ENCODE measurements at regions not wholly inside any gene's neighbourhood (a gene's known extent, or its start where the extent isn't known, plus 50 kb on each side); places are given as distances from the start of the nearest gene placed in this dataset.
"Not testable (repeated sequence)": the region's sequence is repeated elsewhere in the genome, so short reads cannot be mapped to it uniquely, and the experiment has no call there.

- DNase-seq (ENCODE audit: low read depth in 3 of 3, low spot score in 1 of 3), result no peak
Observed at GRCh38 chr15:62495670-62496614, 330.9 kb upstream of the C2CD4B start.

GRCh38 chr15:62497356-62497755, 332.3 kb upstream of the C2CD4B start:
- DNase-seq (ENCODE audit: low read depth in 3 of 3, low spot score in 1 of 3), result no peak

- DNase-seq (ENCODE audit: low read depth in 3 of 3, low spot score in 1 of 3), result no peak
Observed at GRCh38 chr15:62498278-62498677, 333.2 kb upstream of the C2CD4B start.

GRCh38 chr15:62498712-62499111, 333.6 kb upstream of the C2CD4B start:
- DNase-seq (ENCODE audit: low read depth in 3 of 3, low spot score in 1 of 3), result no peak

GRCh38 chr15:62500325-62500724, 335.2 kb upstream of the C2CD4B start:
- DNase-seq (ENCODE audit: low read depth in 3 of 3, low spot score in 1 of 3), result no peak

GRCh38 chr15:62502451-62502850, 337.4 kb upstream of the C2CD4B start:
- no peak for DNase-seq (ENCODE audit: low read depth in 3 of 3, low spot score in 1 of 3)

GRCh38 chr15:62503451-62503850, 338.4 kb upstream of the C2CD4B start:
- no peak for DNase-seq (ENCODE audit: low read depth in 3 of 3, low spot score in 1 of 3)

GRCh38 chr15:62505762-62506161, 340.7 kb upstream of the C2CD4B start:
- DNase-seq (ENCODE audit: low read depth in 3 of 3, low spot score in 1 of 3), result no peak

GRCh38 chr15:62506217-62506805, 341.2 kb upstream of the C2CD4B start:
- no peak for DNase-seq (ENCODE audit: low read depth in 3 of 3, low spot score in 1 of 3)

DNA sequence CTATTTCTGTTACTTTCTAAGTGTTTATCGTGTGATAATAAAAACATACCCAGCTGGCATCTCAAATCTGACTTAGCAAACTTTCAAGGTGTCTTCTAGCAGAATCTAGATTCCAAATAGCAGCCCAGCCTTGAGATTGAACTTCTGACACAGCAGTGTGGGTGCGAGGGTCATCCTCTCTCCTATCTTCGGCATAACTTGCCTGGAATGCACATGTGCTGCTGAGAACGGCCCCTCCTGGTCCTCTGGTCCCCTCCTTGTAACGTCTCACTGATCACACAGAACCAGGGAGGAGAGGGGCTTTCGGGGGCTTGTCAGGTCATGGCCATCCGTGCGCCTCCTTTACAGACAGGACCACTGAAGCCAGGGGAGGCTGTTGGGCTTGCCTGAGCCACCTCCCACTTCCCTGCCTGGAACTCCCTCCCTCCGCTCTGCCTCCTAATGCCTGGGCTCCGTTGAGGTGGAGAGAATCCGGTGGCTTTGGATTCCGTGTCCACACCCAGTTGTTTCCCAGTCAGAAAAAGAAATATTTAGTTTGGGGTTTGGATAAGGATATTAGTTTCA, 344.4 kb upstream of the C2CD4B start:
- no peak for DNase-seq (ENCODE audit: low read depth in 3 of 3, low spot score in 1 of 3)

- no peak for DNase-seq (ENCODE audit: low read depth in 3 of 3, low spot score in 1 of 3)
Observed at GRCh38 chr15:62510791-62511190, 345.7 kb upstream of the C2CD4B start.

DNA sequence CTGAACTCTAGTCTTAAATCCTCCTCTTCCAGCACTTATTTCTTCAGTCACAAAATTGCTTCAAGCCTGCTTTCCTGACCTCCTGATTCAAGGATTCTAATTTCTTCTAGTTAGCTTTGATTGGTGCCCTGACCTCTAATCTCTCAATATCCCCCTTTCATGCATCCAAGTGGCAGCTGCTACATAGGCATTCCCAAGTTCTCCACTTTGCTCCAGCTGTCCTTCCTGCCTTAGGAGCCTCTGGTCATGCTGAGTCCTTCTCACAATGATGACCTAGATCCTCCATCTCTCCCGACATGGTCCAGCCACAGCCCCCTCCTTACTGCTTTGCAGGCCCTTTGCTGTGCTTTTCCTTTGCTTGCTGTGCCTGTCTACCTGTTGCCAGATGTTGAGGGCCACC, 347.8 kb upstream of the C2CD4B start:
- DNase-seq (ENCODE audit: low read depth in 3 of 3, low spot score in 1 of 3), result no peak

DNA sequence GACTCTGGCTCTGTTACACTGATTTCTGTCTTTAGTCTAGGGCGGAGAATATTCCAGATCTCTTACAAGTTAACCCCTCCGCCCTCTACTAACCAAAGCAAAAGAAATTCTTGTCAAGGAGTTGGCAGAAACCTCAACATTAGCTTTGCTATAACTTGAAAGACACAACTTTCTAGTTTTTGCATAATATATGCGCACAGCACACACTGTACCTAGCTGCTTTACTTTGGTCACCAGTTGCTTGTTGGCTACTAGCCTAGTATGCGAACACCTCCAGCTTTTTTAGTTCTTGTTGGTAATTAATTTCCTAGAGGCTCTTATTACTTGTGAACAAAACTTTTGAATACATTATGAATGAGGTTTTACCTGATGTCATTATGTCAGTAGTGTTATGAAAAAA, 348.8 kb upstream of the C2CD4B start:
- DNase-seq (ENCODE audit: low read depth in 3 of 3, low spot score in 1 of 3), result no peak

DNA sequence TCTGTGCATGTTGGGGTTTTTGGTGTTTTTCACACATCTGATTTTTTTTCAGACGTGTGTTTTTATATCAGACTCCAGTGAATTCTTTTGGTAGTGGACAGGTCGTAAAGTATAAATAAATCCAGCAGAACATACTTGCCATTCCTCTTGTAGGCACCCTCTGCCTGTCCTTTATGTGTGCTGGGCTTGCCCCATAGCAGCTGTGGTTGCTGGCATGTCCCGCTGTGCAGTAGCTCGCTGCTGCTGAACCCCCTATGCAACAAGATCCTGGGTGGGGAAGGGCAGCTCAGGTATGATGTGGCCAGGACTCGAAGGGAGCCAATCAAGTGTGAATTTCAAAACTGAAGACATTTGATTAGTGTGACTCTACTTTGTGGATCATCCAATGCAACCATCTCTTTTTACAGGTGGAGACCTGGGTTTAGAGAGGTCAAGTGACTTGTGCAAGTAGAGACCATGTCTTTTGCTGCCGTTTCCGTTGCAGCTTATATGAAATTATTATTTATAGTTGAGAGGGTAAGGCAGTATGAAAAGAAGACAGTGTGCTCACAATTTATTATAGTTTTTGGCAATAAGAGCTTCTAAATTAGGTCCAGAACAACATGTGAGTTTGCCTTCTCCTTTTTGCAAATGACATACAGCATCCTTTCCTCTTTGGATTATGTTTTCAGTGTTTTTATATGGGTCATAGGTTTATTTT, 350.8 kb upstream of the C2CD4B start:
- DNase-seq (ENCODE audit: low read depth in 3 of 3, low spot score in 1 of 3), result no peak

- no peak for DNase-seq (ENCODE audit: low read depth in 3 of 3, low spot score in 1 of 3)
Observed at GRCh38 chr15:62517541-62517940, 352.5 kb upstream of the C2CD4B start.

DNA sequence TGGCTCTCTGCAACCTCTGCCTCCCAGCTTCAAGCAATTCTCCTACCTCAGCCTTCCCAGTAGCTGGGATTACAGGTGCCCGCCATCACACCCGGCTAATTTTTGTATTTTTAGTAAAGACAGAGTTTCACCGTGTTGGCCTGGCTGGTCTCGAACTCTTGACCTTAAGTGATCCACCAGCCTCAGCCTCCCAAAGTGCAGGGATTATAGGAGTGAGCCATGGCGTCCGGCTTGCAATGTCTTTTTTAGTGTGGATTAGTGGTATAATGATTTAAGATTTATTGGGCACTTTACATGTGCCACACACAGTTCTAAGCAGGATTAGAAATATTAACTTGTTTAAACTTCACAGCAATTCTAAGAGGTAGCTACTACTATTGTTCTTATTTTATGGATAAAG, 353.6 kb upstream of the C2CD4B start:
- not testable (repeated sequence) for DNase-seq (ENCODE audit: low read depth in 3 of 3, low spot score in 1 of 3)

DNA sequence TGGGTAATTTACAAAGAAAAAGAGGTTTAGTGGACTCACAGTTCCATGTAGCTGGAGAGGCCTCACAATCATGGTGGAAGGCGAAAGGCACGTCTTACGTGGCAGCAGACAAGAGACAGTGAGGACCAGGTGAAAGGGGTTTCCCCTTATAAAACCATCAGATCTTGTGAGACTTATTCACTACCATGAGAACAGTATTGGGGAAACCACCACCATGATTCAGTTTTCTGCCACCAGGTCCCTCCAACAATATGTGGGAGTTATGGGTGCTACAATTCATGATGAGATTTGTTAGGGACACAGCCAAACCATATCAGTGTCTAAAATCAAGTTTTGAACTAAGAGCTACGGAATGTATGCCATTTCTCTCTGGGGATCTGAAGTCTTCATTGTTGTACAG, 354.8 kb upstream of the C2CD4B start:
- DNase-seq (ENCODE audit: low read depth in 3 of 3, low spot score in 1 of 3), result no peak

GRCh38 chr15:62520887-62521286, 355.8 kb upstream of the C2CD4B start:
- no peak for DNase-seq (ENCODE audit: low read depth in 3 of 3, low spot score in 1 of 3)

- DNase-seq (ENCODE audit: low read depth in 3 of 3, low spot score in 1 of 3), result no peak
Observed at GRCh38 chr15:62521396-62521795, 356.3 kb upstream of the C2CD4B start.

DNA sequence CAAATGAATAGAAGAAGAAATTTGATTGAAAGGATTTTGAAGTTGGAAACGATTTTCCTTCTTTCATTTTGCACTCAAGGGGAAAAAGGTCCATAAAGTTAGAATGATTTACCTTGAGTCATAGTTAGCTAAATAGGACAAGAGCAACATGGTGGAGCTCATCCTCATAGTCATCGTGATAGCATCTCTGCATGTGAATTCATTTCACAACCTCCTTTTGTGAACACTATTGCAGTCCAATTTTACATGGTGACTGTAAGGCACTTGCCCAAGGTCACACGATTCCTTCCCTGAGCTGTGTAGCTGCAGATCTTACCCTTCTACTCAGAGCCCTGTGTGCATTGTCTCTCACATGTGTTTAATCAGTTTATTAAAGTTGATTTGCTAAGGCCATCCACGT, 359.8 kb upstream of the C2CD4B start:
- DNase-seq (ENCODE audit: low read depth in 3 of 3, low spot score in 1 of 3), result no peak

DNA sequence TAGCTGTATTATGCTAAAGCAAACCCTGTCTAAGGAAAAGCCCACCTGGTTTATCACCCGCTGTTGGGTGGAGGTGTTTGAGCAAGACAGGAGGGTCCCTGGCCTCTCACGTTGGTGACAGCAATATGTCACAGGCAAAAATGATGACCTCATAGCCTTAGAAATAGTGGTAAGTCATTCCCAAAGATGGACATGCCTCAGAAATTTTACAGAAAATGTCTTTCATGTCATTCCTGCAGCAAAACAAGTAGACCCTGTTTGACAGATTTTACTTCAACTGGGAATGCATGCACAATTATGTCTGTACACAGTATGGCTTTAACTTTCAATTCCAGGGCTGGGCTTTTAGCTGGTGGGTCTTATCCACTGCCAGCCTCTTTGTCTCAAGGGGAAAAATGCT, 362.3 kb upstream of the C2CD4B start:
- no peak for DNase-seq (ENCODE audit: low read depth in 3 of 3, low spot score in 1 of 3)

GRCh38 chr15:62528505-62528904, 363.4 kb upstream of the C2CD4B start:
- no peak for DNase-seq (ENCODE audit: low read depth in 3 of 3, low spot score in 1 of 3)

All from stimulated activated CD4-positive, alpha-beta T cell treated with anti-CD3 and anti-CD28 coated beads, TNF-alpha, amount 100 ng/mL, for 1 hour (primary cell).